HG03103 (cell line): ENCODE measurements at regions not wholly inside any gene's neighbourhood (a gene's known extent, or its start where the extent isn't known, plus 50 kb on each side); places are given as distances from the start of the nearest gene placed in this dataset.

ENCODE experiments used
- ATAC-seq: cut with Tn5 transposase; IDR thresholded peaks from one replicate; pipeline ENCODE4 v1.9.1; 2021; ENCODE audit warnings: low read depth; ENCODE audit not compliant: unreplicated experiment

- no peak for ATAC-seq
These were observed 227.5 kb downstream of the MTX2 start for GRCh38 chr2:176496761-176497160.

GRCh38 chr2:176500901-176501300, 231.7 kb downstream of the MTX2 start:
- no peak for ATAC-seq

GRCh38 chr2:176501617-176502016, 232.4 kb downstream of the MTX2 start:
- ATAC-seq, result no peak

GRCh38 chr2:176502619-176503018, 233.4 kb downstream of the MTX2 start:
- ATAC-seq, result no peak

GRCh38 chr2:176503776-176504175, 234.5 kb downstream of the MTX2 start:
- ATAC-seq, result no peak

- no peak for ATAC-seq
These were observed 235.2 kb downstream of the MTX2 start for GRCh38 chr2:176504440-176504839.

- no peak for ATAC-seq
These were observed 238.5 kb downstream of the MTX2 start for GRCh38 chr2:176507786-176508185.

GRCh38 chr2:176508374-176508773, 239.1 kb downstream of the MTX2 start:
- no peak for ATAC-seq

- ATAC-seq, result no peak
These were observed 239.9 kb downstream of the MTX2 start for GRCh38 chr2:176508984-176509740.

- no peak for ATAC-seq
These were observed 245.0 kb downstream of the MTX2 start for GRCh38 chr2:176514276-176514675.

GRCh38 chr2:176514805-176515500, 245.7 kb downstream of the MTX2 start:
- no peak for ATAC-seq

- no peak for ATAC-seq
These were observed 246.9 kb downstream of the MTX2 start for GRCh38 chr2:176516051-176516602.

- no peak for ATAC-seq
These were observed 249.6 kb downstream of the MTX2 start for GRCh38 chr2:176518823-176519222.

GRCh38 chr2:176521878-176522670, 252.8 kb downstream of the MTX2 start:
- no peak for ATAC-seq

GRCh38 chr2:176525086-176525485, 255.8 kb downstream of the MTX2 start:
- no peak for ATAC-seq

GRCh38 chr2:176526995-176527901, 258.0 kb downstream of the MTX2 start:
- ATAC-seq, result no peak

- no peak for ATAC-seq
These were observed 262.4 kb downstream of the MTX2 start for GRCh38 chr2:176531608-176532007.

- ATAC-seq, result no peak
These were observed 264.4 kb downstream of the MTX2 start for GRCh38 chr2:176533505-176534193.

- ATAC-seq, result no peak
These were observed 265.7 kb downstream of the MTX2 start for GRCh38 chr2:176534798-176535466.
